ENCODE measurements at regions not wholly inside any gene's neighbourhood (a gene's known extent, or its start where the extent isn't known, plus 50 kb on each side); places are given as distances from the start of the nearest gene placed in this dataset.

- no peaks in the 10 kb centered on the region for H3K27me3 ChIP-seq (ENCODE audit: insufficient read depth in 3 of 3, low read length in 2 of 3)
- ATAC-seq (no peak), DNase-seq (no peak)
- no peaks in the 10 kb centered on the region for H3K9me3 ChIP-seq
- intact Hi-C loops (cut with DNase I) = no loop called here
- no peaks in the 10 kb centered on the region for H3K4me1 ChIP-seq
- TF ChIP-seq, protein P1, sequence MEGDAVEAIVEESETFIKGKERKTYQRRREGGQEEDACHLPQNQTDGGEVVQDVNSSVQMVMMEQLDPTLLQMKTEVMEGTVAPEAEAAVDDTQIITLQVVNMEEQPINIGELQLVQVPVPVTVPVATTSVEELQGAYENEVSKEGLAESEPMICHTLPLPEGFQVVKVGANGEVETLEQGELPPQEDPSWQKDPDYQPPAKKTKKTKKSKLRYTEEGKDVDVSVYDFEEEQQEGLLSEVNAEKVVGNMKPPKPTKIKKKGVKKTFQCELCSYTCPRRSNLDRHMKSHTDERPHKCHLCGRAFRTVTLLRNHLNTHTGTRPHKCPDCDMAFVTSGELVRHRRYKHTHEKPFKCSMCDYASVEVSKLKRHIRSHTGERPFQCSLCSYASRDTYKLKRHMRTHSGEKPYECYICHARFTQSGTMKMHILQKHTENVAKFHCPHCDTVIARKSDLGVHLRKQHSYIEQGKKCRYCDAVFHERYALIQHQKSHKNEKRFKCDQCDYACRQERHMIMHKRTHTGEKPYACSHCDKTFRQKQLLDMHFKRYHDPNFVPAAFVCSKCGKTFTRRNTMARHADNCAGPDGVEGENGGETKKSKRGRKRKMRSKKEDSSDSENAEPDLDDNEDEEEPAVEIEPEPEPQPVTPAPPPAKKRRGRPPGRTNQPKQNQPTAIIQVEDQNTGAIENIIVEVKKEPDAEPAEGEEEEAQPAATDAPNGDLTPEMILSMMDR (IDR thresholded peaks at IDR 0.05) = no peak
- no peak overlapping the region for H3K4me3 ChIP-seq
- no peak overlapping the region for H3K27ac ChIP-seq
- H3K36me3 ChIP-seq (ENCODE audit: insufficient read depth in 1 of 2, low read depth in 1 of 2) = no peaks in the 10 kb centered on the region
Observed at GRCh38 chr2:150863691-150864090, 376.2 kb upstream of the RND3 start.

GRCh38 chr2:150860301-150860700, 372.8 kb upstream of the RND3 start:
- DNase-seq = no peak
- TF ChIP-seq, protein P1 (IDR thresholded peaks at IDR 0.05) = no peak
- H3K36me3 ChIP-seq (ENCODE audit: insufficient read depth in 1 of 2, low read depth in 1 of 2) = no peaks in the 10 kb centered on the region
- 37 to 57% (median 38%) methylated on average over 3 of the region's 3 CpGs for WGBS, 3 donors
- no peak for ATAC-seq
- H3K9me3 ChIP-seq = no peaks in the 10 kb centered on the region
- intact Hi-C loops (cut with DNase I) = no loop called here
- H3K27me3 ChIP-seq (ENCODE audit: insufficient read depth in 3 of 3, low read length in 2 of 3) = no peaks in the 10 kb centered on the region
- no peak overlapping the region for H3K27ac ChIP-seq
- H3K4me3 ChIP-seq = no peak overlapping the region
- H3K4me1 ChIP-seq = no peaks in the 10 kb centered on the region

DNA sequence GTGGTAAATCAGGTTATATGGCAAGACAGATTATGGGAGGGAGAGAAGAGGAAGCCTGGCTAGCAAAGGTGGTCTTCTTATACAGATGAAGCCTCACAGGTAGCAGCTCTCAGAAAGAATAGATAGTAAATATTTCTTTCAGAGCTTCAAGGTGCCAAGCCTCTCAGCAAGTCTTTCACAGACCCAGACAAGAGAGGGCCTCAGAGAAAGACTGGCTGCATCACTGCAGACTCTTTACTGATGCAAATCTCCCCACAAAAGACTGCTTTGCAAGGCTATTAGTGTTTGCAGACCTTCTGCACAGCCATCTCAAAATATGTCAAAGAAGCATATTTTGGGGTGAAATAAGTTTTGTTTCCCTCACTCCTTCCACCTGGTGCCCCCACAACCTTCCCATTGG, 372.4 kb upstream of the RND3 start:
- no peak for ATAC-seq
- Histone ChIP-seq H3K9me3 (no peaks in the 10 kb centered on the region), H3K27ac (no peak overlapping the region), H3K4me1 (no peaks in the 10 kb centered on the region), H3K4me3 (no peak overlapping the region), H3K36me3 (ENCODE audit: insufficient read depth in 1 of 2, low read depth in 1 of 2) (no peaks in the 10 kb centered on the region), H3K27me3 (ENCODE audit: insufficient read depth in 3 of 3, low read length in 2 of 3) (no peaks in the 10 kb centered on the region)
- no peak for DNase-seq
- intact Hi-C loops (cut with DNase I) = no loop called here
- TF ChIP-seq, protein P1 (IDR thresholded peaks at IDR 0.05) = no peak

- Histone ChIP-seq H3K27me3 (ENCODE audit: insufficient read depth in 3 of 3, low read length in 2 of 3) (no peaks in the 10 kb centered on the region), H3K4me3 (no peak overlapping the region), H3K9me3 (no peaks in the 10 kb centered on the region), H3K4me1 (no peaks in the 10 kb centered on the region), H3K27ac (no peak overlapping the region), H3K36me3 (ENCODE audit: insufficient read depth in 1 of 2, low read depth in 1 of 2) (no peaks in the 10 kb centered on the region)
- TF ChIP-seq, protein P1 (IDR thresholded peaks at IDR 0.05) = no peak
- no peak for DNase-seq
- ATAC-seq = no peak
- 96 to 98% (median 96%) methylated on average over 1 of the region's 1 CpG for WGBS, 3 donors
- intact Hi-C loops (cut with DNase I) = no loop called here
Observed at GRCh38 chr2:150859162-150859561, 371.7 kb upstream of the RND3 start.

DNA sequence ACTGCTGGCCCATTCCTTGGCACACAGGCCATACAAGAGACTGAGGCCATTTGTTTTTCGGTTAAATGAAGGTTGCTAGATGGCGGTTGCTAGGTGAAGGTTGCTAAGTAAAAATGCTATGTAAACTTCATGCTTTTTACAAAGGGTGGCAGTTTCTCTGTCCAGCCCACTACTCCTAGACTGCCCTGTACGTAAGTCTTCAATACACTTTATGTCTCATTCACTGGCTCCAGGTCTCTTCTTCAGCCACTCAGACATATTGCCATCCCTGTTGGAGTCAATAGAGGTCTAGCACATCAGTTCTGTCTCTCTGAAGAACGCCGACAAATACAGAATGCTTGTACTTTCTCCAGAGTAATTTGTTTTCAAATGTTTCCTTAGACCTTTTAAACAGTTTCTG, 370.9 kb upstream of the RND3 start:
- TF ChIP-seq, protein P1 (IDR thresholded peaks at IDR 0.05) = no peak
- intact Hi-C loops (cut with DNase I) = no loop called here
- Histone ChIP-seq H3K4me1 (no peaks in the 10 kb centered on the region), H3K4me3 (no peak overlapping the region), H3K27me3 (ENCODE audit: insufficient read depth in 3 of 3, low read length in 2 of 3) (no peaks in the 10 kb centered on the region), H3K27ac (no peak overlapping the region), H3K9me3 (no peaks in the 10 kb centered on the region), H3K36me3 (ENCODE audit: insufficient read depth in 1 of 2, low read depth in 1 of 2) (no peaks in the 10 kb centered on the region)
- DNase-seq (no peak), ATAC-seq (no peak)
- 87 to 92% (median 91%) methylated on average over 5 of the region's 5 CpGs for WGBS, 3 donors
